ENCODE measurements at regions not wholly inside any gene's neighbourhood (a gene's known extent, or its start where the extent isn't known, plus 50 kb on each side); places are given as distances from the start of the nearest gene placed in this dataset.

DNA sequence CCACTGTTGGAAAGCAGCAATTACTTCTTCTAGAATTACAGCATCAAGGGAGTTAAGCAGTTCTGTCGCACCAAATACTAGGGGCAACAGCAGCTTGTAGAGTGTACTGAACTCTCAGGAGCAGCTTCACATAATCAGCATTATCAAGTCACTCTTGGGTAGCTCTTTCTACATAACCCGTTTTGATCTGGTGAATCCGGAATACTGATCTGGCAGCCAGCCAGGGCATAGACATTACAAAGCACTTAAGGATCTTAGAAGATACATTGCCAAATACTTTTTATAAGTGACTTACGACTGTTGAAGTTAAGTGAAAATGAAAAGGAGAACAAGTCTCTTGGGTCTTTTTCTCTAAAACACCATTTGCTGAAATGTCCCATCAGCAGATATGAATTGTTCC lies 73.2 kb upstream of the NETO1 start:
- no peak for TF ChIP-seq CTCF (IDR thresholded peaks at IDR 0.05)
- intact Hi-C loops (cut with micrococcal nuclease), result no loop called here
- Mint-ChIP-seq H3K9me3 (no peaks in the 10 kb centered on the region), H3K4me1 (no peaks in the 10 kb centered on the region), H3K4me3 (no peak overlapping the region), H3K27me3 (no peaks in the 10 kb centered on the region), H3K27ac (no peak overlapping the region), H3K36me3 (ENCODE audit: low read depth) (no peaks in the 10 kb centered on the region)
- POLR2A ChIA-PET, result no interaction called here
- no peak for DNase-seq
- CTCF ChIA-PET, result interaction anchor here (0.6 kb wide), 1 partner anchor 245 kb away, joined by 3 read pairs; no protein-coding TSS in a partner anchor
- no peak for ATAC-seq (ENCODE audit: low read depth)

- no peaks in the 10 kb centered on the region for H3K4me1 Mint-ChIP-seq
- TF ChIP-seq CTCF (IDR thresholded peaks at IDR 0.05), result no peak
- no peaks in the 10 kb centered on the region for H3K27me3 Mint-ChIP-seq
- intact Hi-C loops (cut with micrococcal nuclease), result no loop called here
- H3K9me3 Mint-ChIP-seq, result no peaks in the 10 kb centered on the region
- CTCF ChIA-PET, result no interaction called here
- no peaks in the 10 kb centered on the region for H3K36me3 Mint-ChIP-seq (ENCODE audit: low read depth)
- no peak overlapping the region for H3K27ac Mint-ChIP-seq
- ATAC-seq (ENCODE audit: low read depth) (no peak), DNase-seq (no peak)
- POLR2A ChIA-PET, result no interaction called here
- no peak overlapping the region for H3K4me3 Mint-ChIP-seq
Observed at GRCh38 chr18:72940509-72940908, 72.7 kb upstream of the NETO1 start.

DNA sequence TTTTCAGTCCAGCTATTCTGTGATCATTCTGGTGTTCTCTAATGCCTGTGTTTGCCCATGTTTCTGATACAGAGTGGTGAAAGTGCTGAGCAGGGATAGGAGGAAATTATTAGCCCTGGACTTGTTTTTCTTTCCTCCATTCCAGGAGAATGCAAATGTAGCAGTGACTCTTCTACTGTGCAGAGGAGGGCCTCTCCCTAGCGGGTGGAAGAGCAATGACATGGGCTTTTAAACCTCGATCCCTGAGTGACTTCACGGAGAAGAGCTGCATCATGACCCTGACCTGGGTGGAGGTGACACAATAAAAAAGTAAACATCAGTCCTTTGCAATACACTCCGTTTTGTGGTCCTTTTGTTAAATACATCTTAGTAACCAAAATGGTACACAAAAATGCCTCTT lies 68.0 kb upstream of the NETO1 start:
- POLR2A ChIA-PET, result no interaction called here
- H3K27me3 Mint-ChIP-seq, result no peaks in the 10 kb centered on the region

GRCh38 chr18:72922895-72923294 lies 55.1 kb upstream of the NETO1 start:
- Mint-ChIP-seq H3K27ac (no peak overlapping the region), H3K27me3 (no peaks in the 10 kb centered on the region), H3K36me3 (ENCODE audit: low read depth) (no peaks in the 10 kb centered on the region), H3K4me1 (peaks cover 7% of the 10 kb centered on the region), H3K4me3 (no peak overlapping the region), H3K9me3 (peaks cover 11% of the 10 kb centered on the region)
- no peak for DNase-seq
- POLR2A ChIA-PET, result no interaction called here
- TF ChIP-seq CTCF (IDR thresholded peaks at IDR 0.05), result no peak
- intact Hi-C loops (cut with micrococcal nuclease), result no loop called here
- no peak for ATAC-seq (ENCODE audit: low read depth)
- CTCF ChIA-PET, result no interaction called here

More for the DNA sequence above, 68.0 kb upstream of the NETO1 start:
- Mint-ChIP-seq H3K27ac (no peak overlapping the region), H3K4me3 (no peak overlapping the region), H3K36me3 (ENCODE audit: low read depth) (no peaks in the 10 kb centered on the region), H3K9me3 (no peaks in the 10 kb centered on the region), H3K4me1 (no peaks in the 10 kb centered on the region)
- no peak for TF ChIP-seq CTCF (IDR thresholded peaks at IDR 0.05)
- CTCF ChIA-PET, result no interaction called here
- no peak for ATAC-seq (ENCODE audit: low read depth)
- intact Hi-C loops (cut with micrococcal nuclease), result no loop called here
- no peak for DNase-seq
